GM18519 (cell line): ENCODE measurements at regions not wholly inside any gene's neighbourhood (a gene's known extent, or its start where the extent isn't known, plus 50 kb on each side); places are given as distances from the start of the nearest gene placed in this dataset.
"Not testable (repeated sequence)": the region's sequence is repeated elsewhere in the genome, so short reads cannot be mapped to it uniquely, and the experiment has no call there.

Source experiments
- ATAC-seq: cut with Tn5 transposase; IDR thresholded peaks from one replicate; pipeline ENCODE4 v1.9.1; 2021; ENCODE audit warnings: mild to moderate bottlenecking, moderate library complexity; ENCODE audit not compliant: unreplicated experiment, low FRiP score

DNA sequence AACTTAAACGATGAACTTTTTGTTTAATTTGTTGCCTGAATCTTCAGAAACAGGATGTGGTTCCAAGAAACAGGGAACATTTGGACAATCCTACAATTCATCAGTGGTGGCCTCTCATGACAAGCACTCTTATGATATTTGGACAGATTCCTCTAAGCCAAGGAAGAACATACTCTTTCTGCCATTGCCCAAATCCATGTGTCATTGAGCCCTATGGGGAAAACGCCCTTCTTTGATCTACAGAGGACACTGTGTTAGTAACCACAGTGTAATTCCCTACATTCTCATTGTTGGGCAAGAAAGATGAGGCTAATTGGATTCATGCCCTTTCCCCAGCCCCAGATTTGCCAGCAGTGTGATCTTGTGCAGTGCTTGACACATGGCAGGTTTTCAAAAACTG lies 167.7 kb upstream of the PTCH1 start:
- ATAC-seq, result no peak

DNA sequence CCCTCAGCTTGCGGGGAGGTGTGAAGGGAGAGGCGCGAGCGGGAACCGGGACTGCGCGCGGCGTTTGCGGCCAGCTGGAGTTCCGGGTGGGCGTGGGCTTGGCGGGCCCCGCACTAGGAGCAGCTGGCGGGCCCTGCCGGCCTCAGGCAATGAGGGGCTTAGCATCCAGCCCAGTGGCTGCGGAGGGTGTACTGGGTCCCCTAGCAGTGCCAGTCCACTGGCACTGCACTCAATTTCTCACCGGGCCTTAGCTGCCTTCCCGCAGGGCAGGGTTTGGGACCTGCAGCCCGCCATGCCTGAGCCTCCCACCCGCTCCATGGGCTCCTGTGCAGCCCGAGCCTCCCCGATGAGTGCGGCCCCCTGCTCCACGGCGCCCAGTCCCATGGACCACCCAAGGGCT lies 163.5 kb upstream of the PTCH1 start:
- not testable (repeated sequence) for ATAC-seq

DNA sequence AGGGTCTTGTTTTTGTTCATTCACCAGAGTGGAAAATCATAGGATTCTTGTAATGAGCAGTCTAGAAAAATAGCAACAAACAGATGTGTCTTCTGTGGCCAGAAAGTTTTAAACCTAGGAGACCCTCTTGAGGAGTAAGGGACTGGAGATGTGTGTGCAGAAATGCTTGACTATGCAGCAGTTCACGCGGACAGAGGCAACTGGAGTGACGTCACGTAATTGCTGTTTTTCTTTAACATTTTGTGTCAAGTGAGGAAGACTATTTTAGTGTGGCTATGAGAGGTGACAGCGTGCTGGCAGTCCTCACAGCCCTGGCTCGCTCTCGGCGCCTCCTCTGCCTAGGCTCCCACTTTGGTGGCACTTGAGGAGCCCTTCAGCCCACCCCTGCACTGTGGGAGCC lies 163.1 kb upstream of the PTCH1 start:
- ATAC-seq, result no peak

DNA sequence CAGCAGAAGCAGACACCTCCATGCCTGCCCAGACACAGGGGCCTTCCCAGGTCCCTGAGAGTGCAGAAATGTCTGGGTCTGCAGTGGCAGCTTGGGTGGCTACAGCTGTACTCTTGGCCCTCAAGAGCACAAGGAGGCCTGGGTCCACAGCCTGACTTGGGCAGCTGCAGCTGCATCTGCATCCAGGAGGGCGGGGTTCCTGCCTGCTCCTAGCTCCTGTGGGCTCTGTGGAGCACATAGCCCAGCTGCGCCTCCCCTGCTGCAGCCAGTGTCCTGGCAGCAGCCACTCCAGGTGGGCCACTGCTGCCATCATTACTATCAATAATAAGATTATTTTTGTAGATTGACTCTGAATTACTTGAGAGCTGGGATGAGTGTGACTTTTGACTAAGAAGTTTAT lies 162.0 kb upstream of the PTCH1 start:
- no peak for ATAC-seq

DNA sequence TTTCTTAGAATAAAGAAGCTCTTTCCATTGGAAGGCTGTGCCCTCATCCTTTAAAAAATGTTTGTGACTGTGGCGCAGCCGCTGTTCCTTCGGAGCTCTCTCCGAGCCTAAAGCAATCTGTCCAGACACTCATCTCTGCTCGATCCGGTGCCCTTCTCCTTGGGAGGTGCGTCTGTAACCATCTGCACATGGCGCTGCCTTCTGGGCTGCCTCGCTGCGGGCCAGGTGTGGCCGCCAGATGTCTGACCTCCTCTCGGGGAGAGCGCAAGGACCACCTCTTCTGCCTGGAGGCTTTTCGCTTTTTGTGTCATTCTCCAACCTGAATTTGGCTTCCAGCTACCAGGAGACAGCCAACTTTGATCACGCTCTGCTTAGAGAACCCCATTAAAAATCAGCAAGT lies 153.4 kb upstream of the PTCH1 start:
- ATAC-seq, result no peak

DNA sequence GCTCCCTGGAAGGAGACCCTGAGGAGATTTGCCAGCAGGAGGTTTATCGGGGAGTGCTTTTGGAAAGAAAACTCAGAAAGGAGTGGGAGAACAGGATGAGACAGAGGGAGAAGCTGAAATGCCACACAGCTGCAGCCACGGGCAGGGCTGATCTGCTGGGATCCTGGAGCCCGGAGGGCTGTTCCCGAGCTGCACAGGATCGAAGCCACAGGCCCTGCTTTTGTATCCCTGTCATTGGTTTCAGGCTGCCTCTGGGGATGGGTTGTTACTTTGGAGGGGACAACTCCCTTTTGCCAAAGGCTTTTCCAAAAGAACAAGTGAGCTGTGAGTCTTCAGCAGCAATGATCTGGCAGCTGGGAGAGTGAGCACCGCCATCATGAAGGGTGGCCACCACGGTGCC lies 152.5 kb upstream of the PTCH1 start:
- ATAC-seq, result no peak

DNA sequence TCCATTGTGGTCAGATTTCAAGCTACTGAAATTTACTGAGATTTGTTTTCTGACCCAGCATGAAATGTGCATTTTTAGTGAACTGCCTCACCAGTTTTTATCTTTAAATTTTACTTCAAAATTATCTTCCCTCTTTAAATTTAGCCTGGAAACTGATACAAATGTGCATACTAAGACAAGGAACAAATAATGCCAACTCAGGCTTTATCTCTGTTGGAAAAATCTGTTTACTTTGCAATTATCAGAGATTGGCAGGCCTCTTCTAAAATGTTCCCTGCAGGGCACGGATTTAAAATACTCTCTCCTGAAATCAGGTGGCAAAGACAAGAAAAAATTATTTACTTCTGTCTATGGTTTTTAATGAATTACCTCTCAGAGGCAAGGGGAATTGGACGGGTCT lies 151.0 kb upstream of the PTCH1 start:
- ATAC-seq, result no peak

DNA sequence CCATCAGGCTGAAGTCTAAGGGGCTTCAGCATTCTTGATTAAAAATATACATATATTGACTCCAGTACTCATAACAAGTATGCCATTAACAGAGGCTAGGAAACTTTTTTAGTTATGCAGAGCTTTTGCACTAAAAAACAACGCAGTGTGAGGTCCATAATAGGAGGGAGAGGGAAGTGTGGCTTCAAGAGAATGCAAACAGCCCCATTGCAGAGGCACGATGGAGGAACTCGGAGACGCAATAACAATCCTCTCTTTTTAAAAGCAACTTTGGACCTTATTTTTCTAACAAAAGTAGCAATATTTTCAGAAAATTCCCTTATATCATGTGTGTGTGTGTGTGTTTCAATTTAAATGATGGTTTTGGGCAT lies 150.0 kb upstream of the PTCH1 start:
- ATAC-seq, result no peak

DNA sequence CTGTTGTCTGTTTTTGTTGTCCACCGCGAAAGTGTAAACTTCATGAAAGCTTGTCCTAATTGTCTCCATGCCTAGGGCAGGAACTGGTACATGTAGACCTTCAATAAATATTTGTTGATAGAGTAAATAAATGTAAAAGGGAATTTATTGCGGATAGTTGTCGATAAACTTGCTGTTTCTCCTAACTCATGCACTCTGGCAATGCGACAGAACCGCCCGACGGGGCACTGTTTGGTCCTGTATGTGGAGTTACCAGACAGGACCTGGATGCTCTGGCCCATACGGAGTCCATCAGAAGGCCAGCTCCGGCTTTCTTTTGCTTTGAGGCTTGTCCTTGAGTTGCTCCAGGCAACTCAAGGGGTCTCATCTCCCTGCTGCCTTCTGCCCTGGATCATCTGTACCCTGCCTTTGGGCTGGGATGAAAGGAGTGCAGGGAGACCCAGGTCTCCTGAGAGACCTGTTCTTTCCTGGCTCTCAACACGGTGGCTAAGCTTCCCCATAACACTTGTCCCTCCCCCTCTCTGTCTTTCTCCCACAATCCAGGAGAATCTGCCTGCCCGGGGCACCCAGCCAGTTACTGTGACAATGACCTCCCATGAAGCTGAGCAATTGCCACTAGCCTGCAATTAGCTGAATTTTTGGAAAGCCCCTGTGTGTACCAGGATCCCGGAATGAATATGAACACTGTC lies 149.5 kb upstream of the PTCH1 start:
- no peak for ATAC-seq

DNA sequence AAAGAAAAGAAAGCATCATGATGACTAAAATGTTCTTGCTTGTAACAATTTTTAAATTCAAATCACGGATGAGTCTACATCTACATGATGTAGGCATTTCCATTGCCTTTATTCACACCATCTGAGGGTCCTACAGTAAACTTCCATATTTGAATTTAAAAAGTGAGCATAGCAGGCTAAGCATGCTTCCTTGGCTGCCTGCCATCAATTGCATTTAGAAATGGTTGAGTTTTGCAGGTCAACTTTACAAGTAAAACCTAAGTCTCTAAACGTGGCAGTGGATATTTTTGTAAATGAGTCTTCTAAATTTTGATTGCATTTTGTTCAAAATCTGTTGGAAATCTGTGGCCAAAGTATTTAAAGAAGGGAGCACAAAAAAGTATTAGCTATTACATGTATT lies 136.5 kb upstream of the PTCH1 start:
- no peak for ATAC-seq

DNA sequence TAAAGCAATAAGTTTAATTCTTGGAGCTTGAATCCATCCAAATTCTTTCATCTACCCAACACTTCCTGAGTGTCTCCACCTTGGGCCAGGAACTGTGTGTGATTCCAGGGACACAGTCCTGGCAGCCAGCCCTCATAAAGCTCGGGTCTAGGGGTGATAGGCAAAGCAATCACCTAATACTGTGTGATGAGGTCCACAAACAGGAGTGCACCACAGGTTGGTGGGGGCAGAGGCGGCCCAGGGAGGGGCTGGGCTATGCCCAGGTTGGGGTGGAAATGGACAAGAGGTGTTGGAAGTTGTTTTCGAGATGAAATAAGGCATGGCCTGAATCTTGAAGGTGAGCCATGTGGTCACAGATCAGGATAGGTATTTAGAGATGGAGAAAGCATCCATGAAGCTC lies 133.9 kb upstream of the PTCH1 start:
- no peak for ATAC-seq

DNA sequence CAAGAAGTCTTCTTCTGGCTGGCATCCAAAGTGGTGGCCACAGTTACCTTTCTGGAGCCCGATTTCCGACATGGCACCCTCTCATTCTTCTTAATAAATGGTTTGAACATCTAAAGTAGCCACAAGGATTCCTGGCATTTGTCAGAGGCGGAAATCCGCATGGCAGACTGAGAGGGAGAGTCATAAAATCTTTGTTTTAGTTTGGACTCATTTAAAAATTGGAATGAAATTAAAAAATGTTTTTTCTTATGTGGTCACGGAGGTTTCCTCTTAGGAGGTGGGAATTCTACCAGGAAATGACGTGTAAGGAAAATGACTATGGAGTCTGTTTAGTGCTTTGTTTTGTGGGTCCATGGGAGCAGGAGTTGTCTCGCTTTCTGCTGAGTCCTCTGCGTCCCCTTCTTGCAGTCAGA lies 133.0 kb upstream of the PTCH1 start:
- ATAC-seq, result no peak

DNA sequence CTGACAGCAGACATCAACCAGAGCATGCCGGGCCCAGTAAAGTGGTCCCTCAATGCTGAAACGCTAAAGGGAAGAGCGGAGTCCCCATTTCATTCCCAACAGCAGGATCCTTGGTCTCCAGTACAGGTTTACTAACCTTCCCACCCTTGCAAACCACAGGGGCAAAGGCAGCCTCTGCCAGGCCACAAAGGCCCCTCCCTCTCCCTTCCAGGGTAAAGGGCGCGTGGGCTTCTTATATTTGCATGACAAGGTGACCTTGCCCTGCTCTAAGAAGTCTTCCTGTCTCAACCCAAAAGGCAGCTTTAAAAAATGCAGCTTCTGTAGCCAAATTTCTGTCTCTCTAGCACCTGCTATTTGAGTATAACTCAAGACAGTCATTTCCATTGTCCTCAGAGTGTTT lies 131.5 kb upstream of the PTCH1 start:
- ATAC-seq, result no peak

DNA sequence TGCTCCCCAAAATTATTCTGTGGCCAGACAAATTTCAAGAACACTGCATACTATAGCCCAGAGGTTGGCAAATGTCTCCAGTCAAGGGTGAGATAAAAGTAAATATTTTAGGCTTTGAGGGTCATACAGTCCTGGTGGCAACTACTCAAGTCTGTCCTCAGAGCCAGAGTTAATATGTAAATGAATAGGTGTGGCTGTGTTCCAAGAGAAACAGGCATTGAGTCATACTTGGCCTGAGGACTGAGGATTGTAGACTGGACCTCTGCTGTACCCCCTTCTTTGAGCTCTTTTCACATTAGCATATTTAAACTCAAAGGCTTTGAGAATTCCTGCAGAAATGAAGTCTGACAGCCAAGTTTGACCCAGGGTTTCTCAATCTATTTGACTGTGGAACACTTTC lies 129.2 kb upstream of the PTCH1 start:
- ATAC-seq, result no peak

DNA sequence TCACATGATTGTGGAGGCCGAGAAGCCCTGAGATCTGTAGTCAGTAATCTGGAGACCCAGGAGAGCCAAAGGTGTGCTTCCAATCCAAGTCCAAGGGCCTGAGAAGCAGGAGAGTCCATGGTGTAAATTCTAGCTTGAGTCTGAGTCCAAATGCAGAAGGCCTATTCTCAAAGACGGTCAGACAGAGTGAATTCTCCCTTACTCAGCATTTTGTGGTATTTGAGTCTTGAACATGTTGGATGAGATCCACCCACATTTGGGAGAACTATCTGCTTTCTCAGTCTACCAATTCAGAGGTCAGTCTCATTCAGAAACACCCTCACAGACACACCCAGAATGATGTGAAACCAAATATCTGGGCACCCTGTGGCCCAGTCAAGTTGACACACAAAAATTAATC lies 128.8 kb upstream of the PTCH1 start:
- ATAC-seq, result no peak

DNA sequence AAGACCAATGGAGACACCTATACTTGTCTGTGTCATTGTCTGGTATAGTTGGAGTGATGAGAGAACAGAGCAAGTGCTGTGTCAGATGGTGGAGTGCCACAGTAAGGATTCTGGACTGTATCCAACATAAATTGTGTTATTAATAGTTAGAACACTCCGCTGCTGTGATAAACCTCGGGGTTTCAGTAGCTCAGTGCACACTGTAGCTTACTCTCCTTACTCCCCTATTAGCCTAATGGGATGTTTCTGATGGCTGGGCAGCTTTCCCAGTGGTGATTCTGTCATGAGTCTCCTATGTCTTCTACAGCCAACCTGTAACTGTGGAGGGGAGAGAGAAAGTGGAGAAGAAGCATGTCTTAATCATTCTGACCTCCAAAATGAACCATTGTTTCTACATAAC lies 127.6 kb upstream of the PTCH1 start:
- ATAC-seq, result no peak

DNA sequence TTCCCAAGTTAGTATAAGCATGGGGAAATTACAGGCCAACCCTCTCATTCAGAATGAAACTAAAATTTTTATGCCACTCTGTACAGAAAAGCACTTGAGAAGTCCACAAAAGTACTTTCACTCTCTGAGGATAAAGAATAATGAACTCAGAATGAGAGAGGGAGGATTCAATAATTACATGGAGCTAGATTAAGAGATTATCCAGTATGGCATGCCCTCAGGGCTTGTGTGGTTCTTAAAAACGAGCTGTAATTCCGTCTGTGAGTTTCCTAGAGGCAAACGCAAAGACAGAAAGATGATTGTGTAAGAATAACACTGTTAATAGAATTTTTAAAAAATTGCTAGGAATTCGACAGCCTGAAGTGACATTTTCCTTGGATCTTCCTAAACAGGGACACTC lies 126.8 kb upstream of the PTCH1 start:
- ATAC-seq, result no peak

DNA sequence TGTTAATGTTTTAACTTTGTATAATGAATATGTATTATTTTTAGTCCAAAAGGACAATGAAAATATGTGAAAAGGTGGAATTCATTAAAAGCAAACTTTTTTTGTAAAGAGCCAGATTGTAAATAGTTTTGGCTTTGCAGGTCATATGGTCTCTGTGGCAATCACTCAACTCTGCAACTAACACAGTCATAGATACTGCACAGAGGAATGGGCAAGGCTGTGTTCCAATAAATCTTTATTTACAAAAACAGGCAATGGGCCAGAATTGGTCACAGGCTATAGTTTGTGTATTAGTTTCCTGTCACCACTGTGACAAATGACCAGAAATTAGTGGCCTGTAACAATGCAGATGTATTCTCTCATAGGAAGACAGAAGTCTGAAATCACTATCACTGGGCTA lies 125.4 kb upstream of the PTCH1 start:
- ATAC-seq, result no peak

DNA sequence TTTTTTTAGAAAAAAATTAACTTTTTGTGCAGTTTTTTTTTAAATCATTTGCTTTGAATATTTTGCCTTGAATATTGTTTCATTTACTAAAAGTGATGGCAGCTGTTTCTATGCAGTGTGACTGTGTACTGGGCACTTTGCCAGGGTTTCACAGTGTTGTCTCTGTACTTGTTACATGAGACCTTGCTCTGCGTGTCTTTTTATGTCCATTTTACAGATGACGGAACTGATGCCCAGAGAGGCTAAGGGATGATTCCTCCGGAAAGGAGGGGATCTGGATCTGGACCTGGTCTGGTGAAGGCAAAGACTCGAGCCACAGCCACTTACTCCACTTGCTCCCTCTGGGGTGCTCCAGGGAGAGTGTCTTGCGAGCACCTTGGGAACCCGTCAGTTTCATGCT lies 124.8 kb upstream of the PTCH1 start:
- no peak for ATAC-seq

DNA sequence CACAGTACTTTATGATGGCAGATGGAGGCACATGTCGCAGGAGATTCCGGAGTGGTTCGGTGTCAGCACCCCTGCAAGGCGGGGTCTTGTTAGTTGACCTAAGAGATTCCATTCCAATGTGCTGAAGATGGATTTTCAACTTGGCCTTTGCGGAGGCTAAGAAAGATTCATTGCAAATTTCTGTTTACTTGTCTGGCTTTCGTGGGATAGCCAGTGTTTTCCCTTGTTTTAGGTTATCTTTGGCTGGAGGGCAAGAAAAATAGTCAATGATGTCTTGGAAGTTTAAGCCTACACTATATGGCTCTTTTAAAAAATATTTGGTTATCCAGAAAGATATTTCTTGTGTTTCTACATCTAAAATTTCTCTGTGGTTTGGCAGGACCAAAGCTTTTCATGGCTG lies 123.6 kb upstream of the PTCH1 start:
- no peak for ATAC-seq

DNA sequence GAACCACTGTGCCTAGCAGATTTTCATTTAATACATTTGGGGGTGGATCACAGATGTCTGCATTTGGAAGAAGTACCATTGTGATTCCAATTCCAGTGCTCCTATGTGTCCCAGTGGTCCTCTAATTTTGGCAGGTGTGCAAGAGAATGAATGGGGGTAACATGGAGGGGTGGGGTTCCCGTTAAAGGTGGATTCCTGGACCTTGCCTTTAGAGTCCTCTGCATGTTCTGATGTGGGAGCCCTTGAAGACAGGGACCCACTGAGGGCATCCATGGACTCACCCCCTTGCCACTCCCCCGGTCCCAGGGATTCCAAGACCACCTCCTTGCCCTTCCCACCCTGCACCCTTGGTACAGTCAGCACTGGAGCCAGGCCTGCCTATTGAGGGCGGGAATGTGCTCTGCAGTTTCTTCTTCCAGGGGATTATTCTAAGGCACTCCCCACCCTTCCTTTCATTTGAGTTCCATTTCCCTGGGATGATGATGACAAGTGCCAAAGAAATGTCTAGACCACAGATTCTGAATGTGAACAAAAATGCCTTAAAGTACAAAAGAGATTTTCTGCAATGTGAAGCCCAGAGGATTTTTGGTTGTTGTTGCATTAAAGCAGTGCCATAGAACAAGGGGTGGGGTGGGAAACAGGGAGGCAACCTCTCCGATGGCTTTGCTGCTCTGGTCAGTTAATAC lies 119.4 kb upstream of the PTCH1 start:
- no peak for ATAC-seq

DNA sequence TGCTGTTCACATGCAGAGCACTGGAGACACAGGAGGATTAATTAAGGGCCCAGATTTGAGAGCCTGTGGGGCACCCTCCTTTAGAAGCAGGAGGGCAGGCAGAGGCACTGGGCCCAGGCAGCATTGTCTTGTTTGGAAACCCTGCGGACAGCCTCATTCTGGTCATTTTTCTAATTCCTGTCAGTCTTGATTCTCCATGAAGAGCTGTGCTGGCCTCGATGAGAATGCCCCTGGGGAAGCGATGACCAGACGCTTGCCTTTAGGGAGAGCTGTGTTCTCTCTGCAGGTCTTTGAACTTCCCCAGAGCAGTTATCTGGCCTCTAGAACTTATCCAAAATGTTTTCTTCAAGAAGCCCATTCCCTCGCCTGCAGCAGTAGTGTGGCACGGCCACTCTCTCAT lies 117.8 kb upstream of the PTCH1 start:
- no peak for ATAC-seq

DNA sequence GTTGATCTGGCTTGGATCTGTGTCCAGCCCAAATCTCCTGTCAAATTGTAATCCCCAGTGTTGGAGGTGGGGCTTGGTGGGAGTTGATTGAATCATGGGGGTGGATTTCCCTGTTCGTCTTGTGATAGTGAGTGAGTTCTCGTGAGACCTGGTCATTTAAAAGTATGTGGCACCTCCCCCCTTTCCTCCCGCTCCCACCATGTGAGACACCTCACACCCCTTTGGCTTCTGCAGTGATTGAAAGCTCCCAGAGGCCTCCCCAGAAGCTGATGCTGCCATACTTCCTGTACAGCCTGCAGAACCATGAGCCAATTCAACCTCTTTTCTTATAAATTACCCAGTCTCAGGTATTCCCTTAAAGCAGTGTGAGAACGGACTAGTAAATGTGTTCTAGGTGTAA lies 117.3 kb upstream of the PTCH1 start:
- ATAC-seq, result no peak
